Activated naive CD8-positive, alpha-beta T cell treated with anti-CD3 and anti-CD28 coated beads, Interleukin-2, amount 10 ng/mL, durations not matched to agents 7 days and 5 days (primary cell): ENCODE measurements at regions not wholly inside any gene's neighbourhood (a gene's known extent, or its start where the extent isn't known, plus 50 kb on each side); places are given as distances from the start of the nearest gene placed in this dataset.
"Not testable (repeated sequence)": the region's sequence is repeated elsewhere in the genome, so short reads cannot be mapped to it uniquely, and the experiment has no call there.

Experiments
- ATAC-seq: fragments of 150-1000 bp; cut with Tn5 transposase; one replicate; pipeline ENCODE4 v1.10.0; 2021; ENCODE audit warnings: low read depth, moderate library complexity
- POLR2A ChIA-PET: fragments of 350-600 bp; sonication (Branson Sonifier 250); formaldehyde crosslinking; loops from one replicate; lab custom pipeline; 2021; ENCODE audit warnings: antibody characterized with exemption; lab: Charles Lee
- DNase-seq: peaks from one replicate; pipeline ENCODE4 v3.0.0; 2021
- H3K27ac Mint-ChIP-seq: one replicate; pipeline ENCODE4 v1.8.0; 2022; ENCODE audit warnings: mild to moderate bottlenecking, mixed read lengths
- H3K27me3 Mint-ChIP-seq: one replicate; pipeline ENCODE4 v1.8.0; 2022; ENCODE audit warnings: mild to moderate bottlenecking, moderate library complexity, mixed read lengths
- H3K36me3 Mint-ChIP-seq: one replicate; pipeline ENCODE4 v1.8.0; 2021; ENCODE audit warnings: mild to moderate bottlenecking, mixed read lengths
- H3K4me1 Mint-ChIP-seq: one replicate; pipeline ENCODE4 v1.8.0; 2021; ENCODE audit warnings: mixed read lengths
- H3K4me3 Mint-ChIP-seq: one replicate; pipeline ENCODE4 v1.8.0; 2022; ENCODE audit warnings: mild to moderate bottlenecking, moderate library complexity, mixed read lengths
- H3K9me3 Mint-ChIP-seq: one replicate; pipeline ENCODE4 v1.8.0; 2021; ENCODE audit warnings: mixed read lengths

GRCh38 chr9:61953108-61953507 lies 763.3 kb downstream of the SPATA31A7 start:
- H3K4me1 Mint-ChIP-seq, POLR2A ChIA-PET: not testable (repeated sequence)

GRCh38 chr9:61971635-61972034 lies 781.8 kb downstream of the SPATA31A7 start:
- not testable (repeated sequence) for H3K36me3 Mint-ChIP-seq, H3K9me3 Mint-ChIP-seq, H3K4me3 Mint-ChIP-seq

More at GRCh38 chr9:61953108-61953507, 763.3 kb downstream of the SPATA31A7 start:
- DNase-seq, H3K27me3 Mint-ChIP-seq, ATAC-seq, H3K9me3 Mint-ChIP-seq, H3K36me3 Mint-ChIP-seq, H3K4me3 Mint-ChIP-seq, H3K27ac Mint-ChIP-seq: not testable (repeated sequence)

GRCh38 chr9:61974501-61974900 lies 784.7 kb downstream of the SPATA31A7 start:
- H3K36me3 Mint-ChIP-seq, H3K9me3 Mint-ChIP-seq, POLR2A ChIA-PET, H3K27ac Mint-ChIP-seq, H3K27me3 Mint-ChIP-seq, H3K4me3 Mint-ChIP-seq, H3K4me1 Mint-ChIP-seq, DNase-seq, ATAC-seq: not testable (repeated sequence)

More at GRCh38 chr9:61971635-61972034, 781.8 kb downstream of the SPATA31A7 start:
- POLR2A ChIA-PET, ATAC-seq, H3K27me3 Mint-ChIP-seq, H3K27ac Mint-ChIP-seq, H3K4me1 Mint-ChIP-seq, DNase-seq: not testable (repeated sequence)

- ATAC-seq, H3K27me3 Mint-ChIP-seq, H3K4me1 Mint-ChIP-seq, DNase-seq, H3K27ac Mint-ChIP-seq, H3K9me3 Mint-ChIP-seq, H3K4me3 Mint-ChIP-seq, POLR2A ChIA-PET, H3K36me3 Mint-ChIP-seq: not testable (repeated sequence)
Observed at GRCh38 chr9:61976318-61976717, 786.5 kb downstream of the SPATA31A7 start.

GRCh38 chr9:61982727-61983126 lies 792.9 kb downstream of the SPATA31A7 start:
- POLR2A ChIA-PET, H3K4me1 Mint-ChIP-seq, H3K36me3 Mint-ChIP-seq, DNase-seq, H3K4me3 Mint-ChIP-seq, H3K9me3 Mint-ChIP-seq, H3K27ac Mint-ChIP-seq, ATAC-seq, H3K27me3 Mint-ChIP-seq: not testable (repeated sequence)

GRCh38 chr9:61983441-61983840 lies 793.6 kb downstream of the SPATA31A7 start:
- H3K4me3 Mint-ChIP-seq, H3K4me1 Mint-ChIP-seq, ATAC-seq, H3K27me3 Mint-ChIP-seq, H3K9me3 Mint-ChIP-seq, H3K27ac Mint-ChIP-seq, H3K36me3 Mint-ChIP-seq, POLR2A ChIA-PET, DNase-seq: not testable (repeated sequence)

- H3K27ac Mint-ChIP-seq, ATAC-seq: not testable (repeated sequence)
Observed at GRCh38 chr9:61983954-61984353, 794.1 kb downstream of the SPATA31A7 start.

GRCh38 chr9:61984513-61984912 lies 794.7 kb downstream of the SPATA31A7 start:
- ATAC-seq, H3K27me3 Mint-ChIP-seq, H3K4me1 Mint-ChIP-seq, POLR2A ChIA-PET, H3K36me3 Mint-ChIP-seq, H3K9me3 Mint-ChIP-seq, H3K27ac Mint-ChIP-seq, DNase-seq, H3K4me3 Mint-ChIP-seq: not testable (repeated sequence)

More at GRCh38 chr9:61983954-61984353, 794.1 kb downstream of the SPATA31A7 start:
- H3K4me1 Mint-ChIP-seq, H3K36me3 Mint-ChIP-seq, H3K4me3 Mint-ChIP-seq, H3K9me3 Mint-ChIP-seq, POLR2A ChIA-PET, H3K27me3 Mint-ChIP-seq, DNase-seq: not testable (repeated sequence)

- H3K9me3 Mint-ChIP-seq, POLR2A ChIA-PET, H3K4me3 Mint-ChIP-seq, ATAC-seq, H3K36me3 Mint-ChIP-seq, H3K27me3 Mint-ChIP-seq, H3K4me1 Mint-ChIP-seq, DNase-seq: not testable (repeated sequence)
- peak overlapping the region; percentile 17 for H3K27ac Mint-ChIP-seq
Observed at GRCh38 chr9:61992110-61992509, 802.3 kb downstream of the SPATA31A7 start.

GRCh38 chr9:62032441-62032840 lies 842.6 kb downstream of the SPATA31A7 start:
- not testable (repeated sequence) for H3K4me3 Mint-ChIP-seq, H3K36me3 Mint-ChIP-seq

GRCh38 chr9:62038260-62038659 lies 848.4 kb downstream of the SPATA31A7 start:
- H3K4me1 Mint-ChIP-seq, DNase-seq, H3K27ac Mint-ChIP-seq, POLR2A ChIA-PET, H3K9me3 Mint-ChIP-seq, ATAC-seq, H3K4me3 Mint-ChIP-seq, H3K36me3 Mint-ChIP-seq, H3K27me3 Mint-ChIP-seq: not testable (repeated sequence)

More at GRCh38 chr9:62032441-62032840, 842.6 kb downstream of the SPATA31A7 start:
- H3K9me3 Mint-ChIP-seq, H3K27me3 Mint-ChIP-seq, H3K27ac Mint-ChIP-seq, POLR2A ChIA-PET, ATAC-seq, DNase-seq, H3K4me1 Mint-ChIP-seq: not testable (repeated sequence)

- H3K4me1 Mint-ChIP-seq, H3K27me3 Mint-ChIP-seq, DNase-seq, H3K27ac Mint-ChIP-seq, H3K9me3 Mint-ChIP-seq, POLR2A ChIA-PET, H3K4me3 Mint-ChIP-seq, ATAC-seq, H3K36me3 Mint-ChIP-seq: not testable (repeated sequence)
Observed at GRCh38 chr9:62058155-62058554, 868.3 kb downstream of the SPATA31A7 start.

- DNase-seq, H3K36me3 Mint-ChIP-seq, H3K27me3 Mint-ChIP-seq, H3K9me3 Mint-ChIP-seq, H3K27ac Mint-ChIP-seq, ATAC-seq, H3K4me1 Mint-ChIP-seq, H3K4me3 Mint-ChIP-seq, POLR2A ChIA-PET: not testable (repeated sequence)
Observed at GRCh38 chr9:62071043-62071442, 881.2 kb downstream of the SPATA31A7 start.

GRCh38 chr9:62073401-62073800 lies 883.6 kb downstream of the SPATA31A7 start:
- H3K27ac Mint-ChIP-seq, H3K9me3 Mint-ChIP-seq, DNase-seq, H3K4me1 Mint-ChIP-seq, ATAC-seq, H3K36me3 Mint-ChIP-seq, H3K27me3 Mint-ChIP-seq, POLR2A ChIA-PET, H3K4me3 Mint-ChIP-seq: not testable (repeated sequence)

- ATAC-seq, H3K9me3 Mint-ChIP-seq, H3K27ac Mint-ChIP-seq, POLR2A ChIA-PET, H3K27me3 Mint-ChIP-seq, H3K4me3 Mint-ChIP-seq, H3K4me1 Mint-ChIP-seq, DNase-seq, H3K36me3 Mint-ChIP-seq: not testable (repeated sequence)
Observed at GRCh38 chr9:62084245-62084644, 894.4 kb downstream of the SPATA31A7 start.
